ENCODE measurements at regions not wholly inside any gene's neighbourhood (a gene's known extent, or its start where the extent isn't known, plus 50 kb on each side); places are given as distances from the start of the nearest gene placed in this dataset.

DNA sequence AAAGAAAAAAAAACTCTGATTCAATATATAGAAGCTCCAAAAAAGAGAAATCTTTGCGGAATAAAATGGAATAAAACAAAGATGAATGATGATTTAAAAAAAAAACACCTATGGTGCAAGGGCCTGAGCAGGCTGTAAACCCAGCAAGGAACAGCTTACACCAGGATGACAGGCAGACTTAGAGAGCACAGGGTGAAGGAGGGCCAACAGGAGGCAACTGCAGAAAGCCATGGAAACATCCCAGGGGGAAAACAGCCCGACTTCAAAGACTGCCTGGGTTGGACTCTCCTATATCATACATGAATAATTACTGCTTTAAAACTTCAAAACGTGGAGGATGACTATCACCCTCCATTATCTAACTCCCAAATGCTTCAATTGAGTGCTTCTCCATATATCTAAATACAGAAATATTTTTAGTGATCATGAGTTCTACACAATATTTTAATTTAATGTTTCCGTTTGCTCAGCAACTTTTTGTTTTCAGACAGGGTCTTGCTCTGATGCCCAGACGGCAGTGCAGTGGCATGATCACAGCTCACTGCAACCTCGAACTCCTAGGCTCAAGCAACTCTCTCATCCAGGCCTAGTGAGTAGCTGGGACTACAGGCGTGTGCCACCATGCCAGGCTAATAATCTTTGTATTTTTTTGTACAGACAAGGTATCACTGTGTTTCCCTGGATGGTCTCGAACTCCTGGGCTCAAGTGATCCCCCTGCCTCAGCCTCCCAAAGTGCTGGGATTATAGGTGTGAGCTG, 456.2 kb downstream of the TBL1XR1 start:
- DNase-seq, result no peak
- Mint-ChIP-seq H3K4me3 (no peak overlapping the region), H3K36me3 (ENCODE audit: low read depth) (no peaks in the 10 kb centered on the region), H3K9me3 (peaks cover 12% of the 10 kb centered on the region; the same call in 1 of the 2 replicates), H3K27ac (no peak overlapping the region), H3K27me3 (ENCODE audit: insufficient read depth) (no peaks in the 10 kb centered on the region), H3K4me1 (ENCODE audit: low read depth) (no peaks in the 10 kb centered on the region)
- TF ChIP-seq, protein P1, sequence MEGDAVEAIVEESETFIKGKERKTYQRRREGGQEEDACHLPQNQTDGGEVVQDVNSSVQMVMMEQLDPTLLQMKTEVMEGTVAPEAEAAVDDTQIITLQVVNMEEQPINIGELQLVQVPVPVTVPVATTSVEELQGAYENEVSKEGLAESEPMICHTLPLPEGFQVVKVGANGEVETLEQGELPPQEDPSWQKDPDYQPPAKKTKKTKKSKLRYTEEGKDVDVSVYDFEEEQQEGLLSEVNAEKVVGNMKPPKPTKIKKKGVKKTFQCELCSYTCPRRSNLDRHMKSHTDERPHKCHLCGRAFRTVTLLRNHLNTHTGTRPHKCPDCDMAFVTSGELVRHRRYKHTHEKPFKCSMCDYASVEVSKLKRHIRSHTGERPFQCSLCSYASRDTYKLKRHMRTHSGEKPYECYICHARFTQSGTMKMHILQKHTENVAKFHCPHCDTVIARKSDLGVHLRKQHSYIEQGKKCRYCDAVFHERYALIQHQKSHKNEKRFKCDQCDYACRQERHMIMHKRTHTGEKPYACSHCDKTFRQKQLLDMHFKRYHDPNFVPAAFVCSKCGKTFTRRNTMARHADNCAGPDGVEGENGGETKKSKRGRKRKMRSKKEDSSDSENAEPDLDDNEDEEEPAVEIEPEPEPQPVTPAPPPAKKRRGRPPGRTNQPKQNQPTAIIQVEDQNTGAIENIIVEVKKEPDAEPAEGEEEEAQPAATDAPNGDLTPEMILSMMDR (IDR thresholded peaks at IDR 0.05), result no peak

DNA sequence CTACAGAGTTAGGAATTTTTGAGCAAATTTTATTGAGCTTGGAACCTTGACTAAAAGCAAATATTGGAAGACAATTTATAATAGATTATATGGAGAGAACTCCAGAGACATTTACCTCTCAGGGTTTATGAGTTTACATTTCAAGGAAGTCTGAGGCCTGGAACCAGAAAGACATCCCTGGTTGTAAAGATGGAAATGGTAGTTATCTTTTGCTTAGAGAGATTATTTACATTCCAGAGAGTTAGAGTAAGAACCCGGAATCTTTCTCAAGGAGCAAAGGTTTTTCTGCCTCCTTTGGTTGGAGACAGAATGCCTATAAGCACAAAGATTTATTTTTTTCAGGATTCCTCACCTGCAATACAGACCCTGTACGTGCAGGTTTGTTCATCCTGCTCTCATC, 458.1 kb downstream of the TBL1XR1 start:
- H3K27ac Mint-ChIP-seq, result no peak overlapping the region
- peaks cover 19% of the 10 kb centered on the region for H3K9me3 Mint-ChIP-seq

DNA sequence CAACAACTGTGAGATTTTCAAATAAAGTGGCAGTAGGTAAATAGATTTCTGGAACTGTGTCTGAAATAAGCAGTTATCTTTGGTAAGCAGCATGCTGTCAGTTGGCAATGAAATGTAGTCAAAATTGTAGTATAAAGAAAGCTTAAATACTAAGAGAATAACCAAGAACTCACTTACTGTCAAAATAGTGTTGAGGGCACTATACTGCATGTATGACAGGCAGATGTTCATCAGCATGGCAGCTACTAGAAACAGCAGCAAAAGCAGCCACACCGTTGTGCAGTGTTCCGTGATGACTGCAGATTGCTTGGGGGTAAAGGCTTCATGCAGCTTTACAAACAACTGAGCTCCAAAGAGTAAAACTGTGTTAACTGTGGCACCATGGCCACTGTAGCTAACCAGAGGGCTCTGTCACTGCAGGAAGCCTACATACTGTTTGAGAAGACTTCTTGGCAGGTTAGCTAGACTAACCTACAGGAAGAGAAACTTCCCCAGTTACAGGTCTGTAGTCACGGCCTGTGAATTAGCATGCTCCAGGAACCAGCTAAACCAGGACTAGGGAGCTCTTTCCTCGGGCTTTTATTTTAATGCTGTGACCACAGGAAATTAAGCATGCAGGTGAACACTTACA, 459.7 kb downstream of the TBL1XR1 start:
- Mint-ChIP-seq H3K36me3 (ENCODE audit: low read depth) (no peaks in the 10 kb centered on the region), H3K27ac (no peak overlapping the region), H3K4me3 (no peak overlapping the region), H3K9me3 (peaks cover 22% of the 10 kb centered on the region), H3K27me3 (ENCODE audit: insufficient read depth) (no peaks in the 10 kb centered on the region), H3K4me1 (ENCODE audit: low read depth) (no peaks in the 10 kb centered on the region)
- TF ChIP-seq, protein P1 (IDR thresholded peaks at IDR 0.05), result no peak
- DNase-seq, result no peak

More for the DNA sequence above, 458.1 kb downstream of the TBL1XR1 start:
- DNase-seq, result no peak
- Mint-ChIP-seq H3K27me3 (ENCODE audit: insufficient read depth) (no peaks in the 10 kb centered on the region), H3K4me3 (no peak overlapping the region), H3K4me1 (ENCODE audit: low read depth) (no peaks in the 10 kb centered on the region), H3K36me3 (ENCODE audit: low read depth) (no peaks in the 10 kb centered on the region)
- TF ChIP-seq, protein P1 (IDR thresholded peaks at IDR 0.05), result no peak

DNA sequence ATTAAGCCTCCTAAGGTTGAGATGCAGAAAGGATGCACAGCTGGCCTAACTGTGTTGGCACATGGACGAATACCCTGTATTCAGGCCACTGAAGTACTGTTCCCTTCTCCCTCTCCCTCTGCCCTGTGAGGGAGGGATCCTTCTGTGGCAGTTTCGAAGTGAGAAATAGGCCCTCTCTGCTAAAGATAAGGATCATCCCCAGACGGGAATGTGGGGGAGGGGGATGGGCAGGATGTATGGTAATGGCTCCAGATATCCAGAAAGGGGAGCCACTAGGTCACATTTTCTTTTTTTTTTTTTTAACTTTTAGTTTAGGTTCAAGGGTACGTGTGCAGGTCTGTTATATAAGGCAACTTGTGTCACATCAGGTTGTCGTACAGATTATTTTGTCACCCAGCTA, 463.1 kb downstream of the TBL1XR1 start:
- no peak overlapping the region for H3K27ac Mint-ChIP-seq
- no peaks in the 10 kb centered on the region for H3K36me3 Mint-ChIP-seq (ENCODE audit: low read depth)
- H3K4me3 Mint-ChIP-seq, result no peak overlapping the region
- no peak for DNase-seq
- TF ChIP-seq, protein P1 (IDR thresholded peaks at IDR 0.05), result no peak
- H3K9me3 Mint-ChIP-seq, result peaks cover 30% of the 10 kb centered on the region
- no peaks in the 10 kb centered on the region for H3K27me3 Mint-ChIP-seq (ENCODE audit: insufficient read depth)
- H3K4me1 Mint-ChIP-seq (ENCODE audit: low read depth), result no peaks in the 10 kb centered on the region

DNA sequence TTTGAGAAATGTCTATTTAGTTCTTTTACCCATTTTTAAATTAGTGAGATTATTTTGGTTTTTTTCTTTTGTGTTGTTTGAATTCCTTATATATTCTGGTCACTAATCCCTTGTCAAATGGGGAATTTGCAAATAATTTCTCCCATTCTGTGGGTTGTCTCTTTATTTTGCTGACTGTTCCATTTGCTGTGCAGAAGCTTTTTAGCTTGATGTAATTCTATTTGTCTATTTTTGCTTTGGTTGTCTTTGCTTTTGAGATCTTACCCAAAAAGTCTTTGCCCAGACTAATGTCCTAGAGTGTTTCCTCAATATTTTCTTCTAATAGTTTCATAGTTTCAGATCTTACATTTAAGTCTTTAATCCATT, 472.9 kb downstream of the TBL1XR1 start:
- Mint-ChIP-seq H3K4me1 (ENCODE audit: low read depth) (no peaks in the 10 kb centered on the region), H3K36me3 (ENCODE audit: low read depth) (no peaks in the 10 kb centered on the region), H3K9me3 (peaks cover 17% of the 10 kb centered on the region), H3K27ac (no peak overlapping the region), H3K27me3 (ENCODE audit: insufficient read depth) (no peaks in the 10 kb centered on the region), H3K4me3 (no peak overlapping the region)
- TF ChIP-seq, protein P1 (IDR thresholded peaks at IDR 0.05), result no peak
- no peak for DNase-seq
